ENCODE measurements at regions not wholly inside any gene's neighbourhood (a gene's known extent, or its start where the extent isn't known, plus 50 kb on each side); places are given as distances from the start of the nearest gene placed in this dataset.

DNA sequence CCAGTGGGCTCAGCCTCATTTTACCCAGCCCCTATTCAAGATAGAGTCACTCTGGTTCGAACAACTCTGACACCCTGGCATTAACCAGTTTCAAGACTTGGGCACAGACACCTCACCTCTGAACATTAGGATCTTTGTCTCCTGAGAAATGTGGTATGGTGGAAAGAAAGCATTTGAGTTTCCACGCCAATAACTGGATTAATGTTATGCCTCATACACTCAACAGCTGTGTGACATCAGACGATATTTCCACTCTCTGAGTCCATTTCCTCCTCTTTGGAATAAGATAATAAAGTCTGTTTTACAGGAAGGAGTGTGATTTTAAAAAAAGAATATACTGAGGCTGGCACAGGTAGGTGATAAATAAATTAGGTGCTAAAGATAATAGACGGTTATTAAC lies 121.3 kb upstream of the CHL1 start:
- H3K4me3 ChIP-seq (ENCODE audit: low read depth, low read length), result no peak overlapping the region

DNA sequence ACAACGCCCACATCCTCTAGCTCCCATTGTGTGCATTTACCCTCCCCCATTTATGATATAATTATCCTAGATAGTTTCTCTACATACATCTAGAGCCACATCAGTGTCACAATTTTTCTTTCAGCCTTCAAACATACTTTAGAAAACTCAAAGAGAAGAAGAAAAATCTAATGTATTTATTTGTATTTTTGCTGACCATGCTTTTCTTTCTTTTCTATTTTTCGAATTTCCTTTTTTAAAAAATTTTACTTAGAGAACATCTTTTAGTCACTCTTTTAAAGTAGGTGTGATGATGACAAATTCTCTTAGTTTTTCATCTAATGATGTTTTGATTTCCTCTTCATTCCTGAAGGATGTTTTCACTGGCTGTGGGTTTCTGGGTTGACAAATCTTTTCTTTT lies 117.0 kb upstream of the CHL1 start:
- H3K4me3 ChIP-seq (ENCODE audit: low read depth, low read length), result no peak overlapping the region

DNA sequence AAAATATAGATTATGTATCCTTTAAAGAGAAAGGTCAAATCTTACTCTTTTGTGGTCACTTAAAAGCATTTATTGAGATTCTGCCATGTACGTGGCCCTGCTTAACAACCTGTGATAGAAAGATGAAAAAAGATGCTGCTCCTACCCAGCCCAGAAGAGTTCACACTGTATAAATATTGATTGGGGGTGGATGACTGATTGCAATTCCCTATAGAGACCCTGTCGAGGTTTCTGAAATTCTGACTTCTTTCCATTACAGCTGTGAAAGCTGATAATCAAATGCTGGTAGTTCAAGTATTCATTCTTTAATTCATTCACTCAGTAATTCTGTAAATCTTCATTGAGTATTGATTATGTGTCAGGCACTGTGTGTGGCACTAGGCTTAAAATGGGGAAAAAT lies 114.1 kb upstream of the CHL1 start:
- H3K4me3 ChIP-seq (ENCODE audit: low read depth, low read length), result no peak overlapping the region

GRCh38 chr3:83096-83495 lies 113.5 kb upstream of the CHL1 start:
- H3K4me3 ChIP-seq (ENCODE audit: low read depth, low read length), result no peak overlapping the region

GRCh38 chr3:85180-85579 lies 111.4 kb upstream of the CHL1 start:
- no peak overlapping the region for H3K4me3 ChIP-seq (ENCODE audit: low read depth, low read length)

DNA sequence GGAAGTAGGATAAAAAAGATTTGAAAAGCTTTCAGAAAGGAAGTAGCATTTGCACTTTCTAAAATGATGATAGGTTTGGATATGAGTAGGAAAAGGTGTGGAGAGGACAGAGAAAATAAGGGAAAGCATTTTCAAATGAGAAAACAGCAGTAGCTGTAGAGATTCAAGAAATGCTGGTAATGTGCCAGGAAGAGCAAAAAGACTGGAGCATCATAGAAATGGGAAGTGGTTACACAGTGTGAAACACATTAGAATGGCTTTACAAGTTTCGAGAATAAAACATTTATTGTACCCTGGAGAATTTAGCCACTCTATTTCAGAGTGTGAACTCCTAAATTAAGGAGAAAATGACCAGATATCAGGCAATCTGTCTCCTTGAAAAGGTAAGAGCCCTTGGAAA lies 108.3 kb upstream of the CHL1 start:
- H3K4me3 ChIP-seq (ENCODE audit: low read depth, low read length), result no peak overlapping the region

- H3K4me3 ChIP-seq (ENCODE audit: low read depth, low read length), result no peak overlapping the region
Measured at GRCh38 chr3:93746-94145, 102.8 kb upstream of the CHL1 start.

- H3K4me3 ChIP-seq (ENCODE audit: low read depth, low read length), result no peak overlapping the region
Measured at GRCh38 chr3:96259-96658, 100.3 kb upstream of the CHL1 start.

- no peak overlapping the region for H3K4me3 ChIP-seq (ENCODE audit: low read depth, low read length)
Measured at GRCh38 chr3:97417-98258, 98.9 kb upstream of the CHL1 start.

GRCh38 chr3:98259-98654 lies 98.3 kb upstream of the CHL1 start:
- no peak overlapping the region for H3K4me3 ChIP-seq (ENCODE audit: low read depth, low read length)

- H3K4me3 ChIP-seq (ENCODE audit: low read depth, low read length), result no peak overlapping the region
Measured at GRCh38 chr3:99506-99905, 97.1 kb upstream of the CHL1 start.

DNA sequence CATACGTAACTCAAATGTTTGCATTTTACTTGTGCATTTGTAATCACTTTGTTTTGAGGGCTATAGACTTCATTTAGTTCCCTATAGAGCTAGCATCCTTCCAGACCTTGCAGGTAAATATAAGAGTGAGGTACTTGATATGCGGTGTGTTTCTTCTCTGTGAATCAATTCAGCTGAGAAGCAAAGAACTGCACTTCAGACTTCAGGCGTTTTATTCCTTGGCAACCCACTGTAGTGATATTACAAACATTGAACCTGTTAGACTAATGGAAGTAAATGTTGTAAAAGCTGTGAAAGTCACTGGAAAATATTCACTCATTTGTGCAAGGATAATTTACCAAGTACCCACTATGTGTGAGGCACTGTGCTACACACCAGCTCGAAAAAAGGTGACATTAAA lies 94.1 kb upstream of the CHL1 start:
- H3K4me3 ChIP-seq (ENCODE audit: low read depth, low read length), result no peak overlapping the region

DNA sequence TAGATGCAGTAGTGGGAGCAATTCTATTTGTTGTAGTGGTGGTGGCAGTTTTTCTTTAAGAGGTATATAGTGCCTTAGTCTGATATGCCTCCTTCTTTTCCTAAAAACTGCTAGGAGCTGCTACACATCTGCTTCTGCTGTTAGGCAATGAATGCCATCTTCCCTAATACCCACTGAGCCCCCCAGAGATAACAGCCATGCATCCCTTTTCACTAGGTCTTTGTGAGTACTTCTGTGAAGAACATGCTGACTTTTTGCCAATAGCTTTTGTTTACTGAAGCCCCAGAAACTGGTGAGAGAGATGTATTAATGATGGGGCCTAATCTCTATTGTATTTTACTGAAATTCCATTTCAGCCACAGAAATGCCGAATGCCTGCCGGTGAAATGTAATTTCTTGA lies 92.6 kb upstream of the CHL1 start:
- no peak overlapping the region for H3K4me3 ChIP-seq (ENCODE audit: low read depth, low read length)

- H3K4me3 ChIP-seq (ENCODE audit: low read depth, low read length), result no peak overlapping the region
Measured at GRCh38 chr3:105585-105984, 91.0 kb upstream of the CHL1 start.

- no peak overlapping the region for H3K4me3 ChIP-seq (ENCODE audit: low read depth, low read length)
Measured at GRCh38 chr3:106619-107018, 89.9 kb upstream of the CHL1 start.

GRCh38 chr3:111143-112069 lies 85.2 kb upstream of the CHL1 start:
- no peak overlapping the region for H3K4me3 ChIP-seq (ENCODE audit: low read depth, low read length)

DNA sequence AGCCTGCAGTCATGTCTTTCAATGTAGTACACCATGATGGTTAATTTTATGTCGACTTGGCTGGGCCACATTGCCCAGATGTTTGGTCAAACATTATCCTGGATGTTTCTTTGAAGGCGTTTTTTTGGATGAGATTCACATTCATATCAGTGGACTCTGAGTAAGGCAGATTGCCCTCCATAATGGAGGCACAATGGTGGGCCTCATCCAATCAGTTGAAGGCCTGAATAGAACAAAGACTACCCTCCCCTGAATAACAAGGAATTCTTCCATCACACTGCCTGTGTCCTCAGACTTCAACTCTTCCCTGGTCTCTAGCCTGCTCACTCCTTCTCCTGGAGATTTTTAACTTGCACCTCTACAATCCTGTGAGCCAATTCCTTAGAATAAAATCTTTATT lies 83.8 kb upstream of the CHL1 start:
- H3K4me3 ChIP-seq (ENCODE audit: low read depth, low read length), result no peak overlapping the region

- H3K4me3 ChIP-seq (ENCODE audit: low read depth, low read length), result no peak overlapping the region
Measured at GRCh38 chr3:118666-119065, 77.9 kb upstream of the CHL1 start.

DNA sequence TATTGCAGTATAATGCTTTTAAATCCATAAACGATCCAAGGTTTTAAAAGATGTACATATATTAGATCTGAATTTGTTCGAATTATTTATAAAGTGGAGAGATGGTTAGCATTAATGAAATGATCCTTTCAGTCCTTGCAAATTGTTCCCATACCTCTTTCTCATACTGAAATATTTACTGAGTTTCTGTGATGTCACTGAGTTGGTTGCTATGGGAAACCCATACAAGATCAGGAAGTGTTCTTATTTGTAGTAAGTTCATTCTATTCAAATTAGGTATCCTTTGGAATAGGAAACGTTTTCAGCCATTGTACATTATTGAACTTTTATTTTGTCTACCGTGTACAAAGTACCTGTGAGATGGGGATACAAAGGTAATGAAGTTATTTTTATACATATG lies 73.2 kb upstream of the CHL1 start:
- H3K4me3 ChIP-seq (ENCODE audit: low read depth, low read length), result no peak overlapping the region

DNA sequence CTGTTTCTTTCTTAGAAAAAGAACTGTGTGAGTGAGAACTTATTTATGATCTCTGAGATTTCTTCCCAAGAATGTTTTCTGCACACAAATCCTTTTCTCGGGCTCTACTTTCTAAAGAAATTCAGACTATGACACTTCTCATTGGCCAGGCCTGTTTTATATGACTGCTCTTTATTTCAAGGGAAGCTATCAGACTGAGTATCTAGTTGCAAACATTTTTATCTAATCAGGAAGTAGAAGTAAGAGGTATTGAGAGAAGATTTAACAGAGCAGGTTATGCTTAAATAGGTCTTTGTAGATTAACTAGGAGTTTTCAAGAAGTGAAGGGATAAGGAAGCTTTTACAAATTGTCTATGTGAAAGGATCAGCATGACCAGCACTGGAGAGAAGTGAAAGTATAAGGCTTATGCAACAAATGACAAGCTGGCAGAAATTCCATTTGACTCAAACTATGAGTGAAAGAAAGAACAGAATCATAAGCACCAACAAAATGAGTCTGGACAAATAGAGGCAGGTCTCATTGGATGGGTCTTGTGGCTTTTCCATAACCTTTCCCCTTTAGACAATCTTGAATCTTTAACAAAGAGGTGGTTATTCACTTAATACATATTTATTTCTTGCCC lies 71.9 kb upstream of the CHL1 start:
- no peak overlapping the region for H3K4me3 ChIP-seq (ENCODE audit: low read depth, low read length)

DNA sequence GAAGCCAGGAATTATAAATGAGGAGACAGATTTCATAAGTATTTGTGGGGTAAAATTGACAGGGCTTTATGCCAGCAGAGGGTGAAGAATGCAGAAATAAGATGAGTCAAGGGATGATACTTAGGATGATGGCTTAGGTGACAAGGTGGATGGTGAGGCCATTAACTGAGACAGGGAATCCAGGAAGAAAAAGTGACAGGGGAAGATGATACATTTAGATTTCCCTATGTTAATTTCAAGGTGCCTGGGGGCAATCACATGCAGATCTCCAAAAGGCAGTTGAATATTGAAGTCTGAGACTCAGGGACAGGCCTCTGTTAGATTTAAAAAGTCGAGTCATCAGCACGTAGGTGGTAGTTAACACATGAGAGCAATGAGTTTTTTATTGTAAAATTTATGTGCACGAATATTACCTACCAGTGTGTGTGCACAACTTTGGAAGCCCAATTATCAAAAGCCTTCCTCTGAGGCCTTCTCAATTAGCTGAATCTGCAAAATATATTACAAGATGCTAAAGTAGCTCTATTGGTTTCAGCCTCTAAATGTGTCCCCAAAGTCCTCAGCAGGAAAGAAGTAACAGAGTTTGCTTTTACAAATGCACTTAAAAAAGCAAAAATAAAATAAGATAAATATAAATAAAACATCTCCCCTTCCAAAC lies 67.9 kb upstream of the CHL1 start:
- H3K4me3 ChIP-seq (ENCODE audit: low read depth, low read length), result no peak overlapping the region

All from iPS-11a (cell line).